ENCODE measurements at regions not wholly inside any gene's neighbourhood (a gene's known extent, or its start where the extent isn't known, plus 50 kb on each side); places are given as distances from the start of the nearest gene placed in this dataset.
"Not testable (repeated sequence)": the region's sequence is repeated elsewhere in the genome, so short reads cannot be mapped to it uniquely, and the experiment has no call there.

- H3K36me3 Mint-ChIP-seq; DNase-seq; intact Hi-C loops (cut with micrococcal nuclease); H3K27me3 ChIP-seq (ENCODE audit: control insufficient read depth in 2 of 2, insufficient read depth in 2 of 2, low read length in 2 of 2); CTCF ChIA-PET; H3K4me3 Mint-ChIP-seq; H3K4me3 ChIP-seq (ENCODE audit: low read length); H3K4me1 Mint-ChIP-seq; H3K27ac Mint-ChIP-seq; H3K27ac ChIP-seq (ENCODE audit: low read depth, low read length); H3K9me3 ChIP-seq (ENCODE audit: control insufficient read depth in 2 of 3, low read length in 3 of 3); H3K9me3 Mint-ChIP-seq; H3K36me3 ChIP-seq (ENCODE audit: control insufficient read depth in 2 of 3, insufficient read depth in 3 of 3, low read length in 3 of 3); ATAC-seq; H3K4me1 ChIP-seq (ENCODE audit: control insufficient read depth in 2 of 2, insufficient read depth in 2 of 2, low read length in 2 of 2): not testable (repeated sequence)
- peaks cover 3 to 11% (median 5%) of the 10 kb centered on the region in 5 donors for H3K27me3 Mint-ChIP-seq
- POLR2A ChIA-PET: interaction anchor here (1.0 kb wide), 1 partner anchor 32 kb away, joined by 3 read pairs; no protein-coding TSS in a partner anchor
Measured at GRCh38 chr17:31731585-31732154, 127.4 kb downstream of the COPRS start.

- no peaks in the 10 kb centered on the region for H3K36me3 ChIP-seq (ENCODE audit: control insufficient read depth in 2 of 3, insufficient read depth in 3 of 3, low read length in 3 of 3)
- Mint-ChIP-seq H3K27ac (no peak overlapping the region), H3K36me3 (peaks cover 0 to 4% (median 0%) of the 10 kb centered on the region in 5 donors), H3K4me1 (no peaks in the 10 kb centered on the region), H3K27me3 (peaks cover 0 to 11% (median 5%) of the 10 kb centered on the region in 5 donors), H3K4me3 (no peak overlapping the region), H3K9me3 (peaks cover 0 to 3% (median 0%) of the 10 kb centered on the region in 11 donors)
- CTCF ChIA-PET: no interaction called here
- no peak for DNase-seq
- no peaks in the 10 kb centered on the region for H3K27me3 ChIP-seq (ENCODE audit: control insufficient read depth in 2 of 2, insufficient read depth in 2 of 2, low read length in 2 of 2)
- intact Hi-C loops (cut with micrococcal nuclease): no loop called here
- POLR2A ChIA-PET: no interaction called here
- no peaks in the 10 kb centered on the region for H3K9me3 ChIP-seq (ENCODE audit: control insufficient read depth in 2 of 3, low read length in 3 of 3)
- ATAC-seq: no peak
- H3K4me1 ChIP-seq (ENCODE audit: control insufficient read depth in 2 of 2, insufficient read depth in 2 of 2, low read length in 2 of 2): no peaks in the 10 kb centered on the region
- H3K27ac ChIP-seq (ENCODE audit: low read depth, low read length): no peak overlapping the region
- no peak overlapping the region for H3K4me3 ChIP-seq (ENCODE audit: low read length)
Measured at GRCh38 chr17:31731118-31731517, 127.9 kb downstream of the COPRS start.

GRCh38 chr17:31726980-31727427, 132.0 kb downstream of the COPRS start:
- no peak overlapping the region for H3K27ac Mint-ChIP-seq
- no peaks in the 10 kb centered on the region for H3K4me1 ChIP-seq (ENCODE audit: control insufficient read depth in 2 of 2, insufficient read depth in 2 of 2, low read length in 2 of 2)
- no peaks in the 10 kb centered on the region for H3K36me3 ChIP-seq (ENCODE audit: control insufficient read depth in 2 of 3, insufficient read depth in 3 of 3, low read length in 3 of 3)
- H3K9me3 Mint-ChIP-seq: peaks cover 0 to 3% (median 0%) of the 10 kb centered on the region in 11 donors
- POLR2A ChIA-PET: no interaction called here
- H3K27ac ChIP-seq (ENCODE audit: low read depth, low read length): no peak overlapping the region
- H3K27me3 ChIP-seq (ENCODE audit: control insufficient read depth in 2 of 2, insufficient read depth in 2 of 2, low read length in 2 of 2): no peaks in the 10 kb centered on the region
- no peak overlapping the region for H3K4me3 ChIP-seq (ENCODE audit: low read length)
- no peaks in the 10 kb centered on the region for H3K9me3 ChIP-seq (ENCODE audit: control insufficient read depth in 2 of 3, low read length in 3 of 3)
- intact Hi-C loops (cut with micrococcal nuclease): no loop called here
- no peak for DNase-seq
- CTCF ChIA-PET: interaction anchor here (0.6 to 0.7 kb wide), 2 partner anchors 13 to 820 kb away, joined by 3 read pairs; no protein-coding TSS in a partner anchor
- no peaks in the 10 kb centered on the region for H3K4me1 Mint-ChIP-seq
- H3K36me3 Mint-ChIP-seq: peaks cover 0 to 4% (median 0%) of the 10 kb centered on the region in 5 donors
- peaks cover 0 to 6% (median 0%) of the 10 kb centered on the region in 5 donors for H3K27me3 Mint-ChIP-seq
- no peak overlapping the region for H3K4me3 Mint-ChIP-seq
- ATAC-seq: no peak

GRCh38 chr17:31724619-31725018, 134.4 kb downstream of the COPRS start:
- Histone ChIP-seq H3K4me3 (ENCODE audit: low read length) (no peak overlapping the region), H3K4me1 (ENCODE audit: control insufficient read depth in 2 of 2, insufficient read depth in 2 of 2, low read length in 2 of 2) (no peaks in the 10 kb centered on the region), H3K36me3 (ENCODE audit: control insufficient read depth in 2 of 3, insufficient read depth in 3 of 3, low read length in 3 of 3) (no peaks in the 10 kb centered on the region), H3K27me3 (ENCODE audit: control insufficient read depth in 2 of 2, insufficient read depth in 2 of 2, low read length in 2 of 2) (no peaks in the 10 kb centered on the region), H3K27ac (ENCODE audit: low read depth, low read length) (no peak overlapping the region), H3K9me3 (ENCODE audit: control insufficient read depth in 2 of 3, low read length in 3 of 3) (no peaks in the 10 kb centered on the region)
- Mint-ChIP-seq H3K4me1 (peaks cover 0 to 2% (median 0%) of the 10 kb centered on the region in 7 donors), H3K4me3 (no peak overlapping the region), H3K9me3 (peaks cover 0 to 3% (median 0%) of the 10 kb centered on the region in 11 donors), H3K27me3 (peaks cover 0 to 8% (median 7%) of the 10 kb centered on the region in 5 donors), H3K36me3 (no peaks in the 10 kb centered on the region), H3K27ac (no peak overlapping the region)
- DNase-seq (no peak), ATAC-seq (no peak)
- ChIA-PET POLR2A (no interaction called here), CTCF (no interaction called here)
- intact Hi-C loops (cut with micrococcal nuclease): no loop called here

- Mint-ChIP-seq H3K4me1 (peaks cover 0 to 2% (median 0%) of the 10 kb centered on the region in 7 donors), H3K27ac (no peak overlapping the region), H3K36me3 (no peaks in the 10 kb centered on the region), H3K4me3 (no peak overlapping the region), H3K27me3 (peaks cover 0 to 13% (median 8%) of the 10 kb centered on the region in 5 donors), H3K9me3 (peaks cover 0 to 3% (median 0%) of the 10 kb centered on the region in 11 donors)
- no peaks in the 10 kb centered on the region for H3K36me3 ChIP-seq (ENCODE audit: control insufficient read depth in 2 of 3, insufficient read depth in 3 of 3, low read length in 3 of 3)
- H3K27ac ChIP-seq (ENCODE audit: low read depth, low read length): no peak overlapping the region
- ATAC-seq (no peak), DNase-seq (no peak)
- no peaks in the 10 kb centered on the region for H3K27me3 ChIP-seq (ENCODE audit: control insufficient read depth in 2 of 2, insufficient read depth in 2 of 2, low read length in 2 of 2)
- POLR2A ChIA-PET: no interaction called here
- no peaks in the 10 kb centered on the region for H3K9me3 ChIP-seq (ENCODE audit: control insufficient read depth in 2 of 3, low read length in 3 of 3)
- intact Hi-C loops (cut with micrococcal nuclease): no loop called here
- CTCF ChIA-PET: no interaction called here
- no peak overlapping the region for H3K4me3 ChIP-seq (ENCODE audit: low read length)
- H3K4me1 ChIP-seq (ENCODE audit: control insufficient read depth in 2 of 2, insufficient read depth in 2 of 2, low read length in 2 of 2): no peaks in the 10 kb centered on the region
Measured at GRCh38 chr17:31724026-31724425, 135.0 kb downstream of the COPRS start.

GRCh38 chr17:31722251-31723056, 136.6 kb downstream of the COPRS start:
- Mint-ChIP-seq H3K27ac (no peak overlapping the region), H3K4me1 (peaks cover 0 to 2% (median 0%) of the 10 kb centered on the region in 7 donors), H3K27me3 (peaks cover 0 to 17% (median 3%) of the 10 kb centered on the region in 5 donors), H3K4me3 (no peak overlapping the region), H3K9me3 (peaks cover 0 to 3% (median 0%) of the 10 kb centered on the region in 11 donors), H3K36me3 (no peaks in the 10 kb centered on the region)
- Histone ChIP-seq H3K4me1 (ENCODE audit: control insufficient read depth in 2 of 2, insufficient read depth in 2 of 2, low read length in 2 of 2) (no peaks in the 10 kb centered on the region), H3K36me3 (ENCODE audit: control insufficient read depth in 2 of 3, insufficient read depth in 3 of 3, low read length in 3 of 3) (no peaks in the 10 kb centered on the region), H3K9me3 (ENCODE audit: control insufficient read depth in 2 of 3, low read length in 3 of 3) (no peaks in the 10 kb centered on the region), H3K4me3 (ENCODE audit: low read length) (no peak overlapping the region), H3K27me3 (ENCODE audit: control insufficient read depth in 2 of 2, insufficient read depth in 2 of 2, low read length in 2 of 2) (no peaks in the 10 kb centered on the region), H3K27ac (ENCODE audit: low read depth, low read length) (no peak overlapping the region)
- DNase-seq (no peak), ATAC-seq (no peak)
- POLR2A ChIA-PET: no interaction called here
- intact Hi-C loops (cut with micrococcal nuclease): no loop called here
- CTCF ChIA-PET: no interaction called here

All from naive thymus-derived CD4-positive, alpha-beta T cell (primary cell).